ENCODE measurements at regions not wholly inside any gene's neighbourhood (a gene's known extent, or its start where the extent isn't known, plus 50 kb on each side); places are given as distances from the start of the nearest gene placed in this dataset.
"Not testable (repeated sequence)": the region's sequence is repeated elsewhere in the genome, so short reads cannot be mapped to it uniquely, and the experiment has no call there.

DNA sequence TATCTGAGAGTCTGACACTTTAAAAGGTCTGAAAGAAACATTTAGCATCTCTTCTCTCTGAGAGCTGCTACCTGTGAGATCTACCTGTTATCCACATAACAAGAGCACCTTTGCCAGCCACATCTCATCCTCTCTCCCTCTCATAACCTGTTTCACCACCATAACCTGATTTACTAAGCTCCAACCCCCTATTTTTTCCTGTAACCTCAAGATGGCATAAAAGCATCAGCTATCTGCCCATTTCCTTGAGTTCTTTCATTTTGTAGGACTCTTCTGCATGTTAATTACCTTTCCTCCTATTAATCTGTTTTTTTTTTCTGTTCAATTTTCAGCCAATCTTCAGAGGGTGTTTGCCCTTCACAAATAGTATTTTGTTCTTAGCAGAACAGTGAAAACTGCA lies 136.5 kb upstream of the KCNK1 start:
- FAIRE-seq, result no peak

- FAIRE-seq, result no peak
Measured at GRCh38 chr1:233478611-233479010, 135.3 kb upstream of the KCNK1 start.

- no peak for FAIRE-seq
Measured at GRCh38 chr1:233479110-233479890, 134.6 kb upstream of the KCNK1 start.

GRCh38 chr1:233480198-233480597 lies 133.7 kb upstream of the KCNK1 start:
- FAIRE-seq, result no peak

DNA sequence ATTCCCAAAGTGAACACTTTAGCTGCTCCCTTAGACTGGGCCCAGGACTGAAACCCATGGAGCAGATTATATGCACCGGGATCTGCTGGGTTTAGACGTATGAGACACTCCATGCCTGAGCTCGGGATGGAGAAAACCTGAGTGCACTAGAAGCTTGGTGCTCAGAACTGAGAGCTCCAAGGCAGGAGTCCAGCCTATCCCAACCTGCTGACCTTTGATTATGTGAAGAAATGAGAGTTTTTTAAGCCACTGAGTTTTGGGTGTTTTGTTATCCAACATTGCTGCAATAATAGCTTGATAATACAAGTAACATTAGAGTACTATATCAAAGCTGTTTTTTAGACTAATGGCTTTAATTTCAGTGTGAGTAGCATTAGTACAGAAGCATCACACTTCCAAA lies 131.5 kb upstream of the KCNK1 start:
- no peak for FAIRE-seq

DNA sequence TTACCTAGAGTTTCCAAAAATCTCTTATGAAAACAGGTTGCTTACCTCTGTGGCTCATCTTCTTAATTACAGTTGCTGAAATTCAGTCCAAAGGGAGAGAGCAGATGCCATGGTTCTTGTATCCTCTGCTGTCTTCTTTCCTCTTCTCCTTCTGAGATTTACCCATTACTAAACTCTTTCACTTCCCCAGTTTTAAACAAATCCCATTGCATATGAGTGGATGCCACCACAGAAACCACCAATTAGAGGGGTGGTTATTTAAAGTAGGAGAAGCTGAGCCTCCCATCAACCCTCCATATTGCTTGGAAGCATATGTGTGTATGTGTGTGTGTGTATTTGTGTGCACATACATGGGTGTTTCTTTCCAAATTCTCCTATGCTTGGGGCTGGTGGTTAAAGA lies 128.5 kb upstream of the KCNK1 start:
- FAIRE-seq, result no peak

DNA sequence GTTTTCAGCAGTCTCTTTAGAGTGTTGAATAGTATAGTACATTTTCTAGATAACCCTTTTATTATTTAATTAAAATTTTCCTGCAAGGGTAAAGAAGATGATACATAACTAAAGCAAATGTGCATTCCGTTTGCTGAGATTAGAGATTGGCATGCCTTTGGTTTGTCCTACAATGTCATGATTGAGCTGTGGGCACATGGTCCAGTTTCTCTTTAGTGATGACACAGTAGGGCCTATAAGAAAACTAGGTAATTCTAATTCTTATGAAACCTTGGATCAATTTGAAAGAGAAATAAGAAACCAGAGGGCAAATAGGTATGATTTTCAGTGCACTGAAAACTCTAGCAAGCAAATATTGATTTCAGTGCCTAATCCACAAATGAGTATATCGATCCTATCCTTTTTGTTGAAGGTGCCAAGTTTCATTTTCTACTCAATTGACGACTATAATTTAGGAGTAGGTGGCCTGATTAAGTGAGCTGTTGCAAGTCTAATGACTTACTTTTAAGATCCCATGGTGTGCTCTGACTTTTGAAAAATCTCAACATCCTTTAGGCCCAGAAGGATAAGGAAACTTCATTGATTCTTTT lies 128.0 kb upstream of the KCNK1 start:
- FAIRE-seq, result no peak

DNA sequence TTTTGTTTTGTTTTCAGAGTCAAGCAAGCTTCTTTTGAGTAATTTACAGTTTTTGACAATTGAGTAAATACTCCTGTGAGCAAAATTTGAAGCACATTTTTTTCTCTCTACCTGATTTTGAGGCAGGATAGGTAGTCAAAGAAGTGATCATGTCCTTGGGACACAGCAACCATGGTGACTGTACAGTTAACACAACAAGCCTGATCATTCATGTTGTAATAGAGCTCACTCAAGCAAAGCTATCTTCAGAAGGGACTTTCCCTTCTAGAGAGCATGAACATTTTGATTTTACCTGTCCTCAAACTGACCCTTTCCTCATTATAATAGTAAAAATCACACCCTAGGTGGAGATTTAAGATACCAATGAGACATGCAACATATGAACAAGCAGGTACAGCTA lies 126.5 kb upstream of the KCNK1 start:
- no peak for FAIRE-seq

DNA sequence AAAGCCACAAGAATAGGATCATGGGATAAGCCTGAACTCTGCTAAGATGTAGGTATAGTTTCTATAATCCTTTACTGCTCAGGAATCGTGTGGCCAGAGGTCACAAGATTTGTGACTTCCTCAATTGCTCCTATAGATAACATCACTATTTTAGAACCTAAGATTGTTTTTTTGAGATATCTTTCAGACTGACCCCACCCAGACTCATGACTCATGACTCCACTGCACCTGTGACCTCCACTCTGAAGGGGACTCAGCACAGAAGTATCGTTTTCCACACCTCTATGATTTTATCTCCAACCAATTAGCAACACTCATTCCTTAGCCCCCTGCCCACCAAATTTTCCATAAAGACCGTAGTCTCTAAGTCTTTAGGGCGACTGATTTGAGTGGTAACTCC lies 124.5 kb upstream of the KCNK1 start:
- FAIRE-seq, result no peak

DNA sequence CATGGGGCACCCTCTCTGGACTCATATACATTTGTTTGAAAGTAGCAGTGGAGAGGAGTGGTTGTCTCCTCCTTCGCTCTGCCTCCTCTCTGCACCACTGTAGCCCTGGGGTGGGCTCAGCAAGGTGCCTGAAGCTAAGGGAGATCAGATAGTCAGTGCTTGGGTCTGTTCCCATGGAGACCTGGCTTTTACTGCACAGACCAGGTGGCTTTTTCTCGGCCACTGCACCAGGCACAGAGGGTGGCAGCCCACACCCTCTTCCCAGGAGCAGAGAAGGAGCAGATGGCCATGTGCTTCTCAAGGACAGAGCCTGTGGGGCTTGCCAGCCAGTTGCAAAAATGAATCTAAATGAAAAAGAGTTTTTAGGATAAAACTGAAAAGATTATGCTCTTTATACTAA lies 123.4 kb upstream of the KCNK1 start:
- FAIRE-seq, result no peak

DNA sequence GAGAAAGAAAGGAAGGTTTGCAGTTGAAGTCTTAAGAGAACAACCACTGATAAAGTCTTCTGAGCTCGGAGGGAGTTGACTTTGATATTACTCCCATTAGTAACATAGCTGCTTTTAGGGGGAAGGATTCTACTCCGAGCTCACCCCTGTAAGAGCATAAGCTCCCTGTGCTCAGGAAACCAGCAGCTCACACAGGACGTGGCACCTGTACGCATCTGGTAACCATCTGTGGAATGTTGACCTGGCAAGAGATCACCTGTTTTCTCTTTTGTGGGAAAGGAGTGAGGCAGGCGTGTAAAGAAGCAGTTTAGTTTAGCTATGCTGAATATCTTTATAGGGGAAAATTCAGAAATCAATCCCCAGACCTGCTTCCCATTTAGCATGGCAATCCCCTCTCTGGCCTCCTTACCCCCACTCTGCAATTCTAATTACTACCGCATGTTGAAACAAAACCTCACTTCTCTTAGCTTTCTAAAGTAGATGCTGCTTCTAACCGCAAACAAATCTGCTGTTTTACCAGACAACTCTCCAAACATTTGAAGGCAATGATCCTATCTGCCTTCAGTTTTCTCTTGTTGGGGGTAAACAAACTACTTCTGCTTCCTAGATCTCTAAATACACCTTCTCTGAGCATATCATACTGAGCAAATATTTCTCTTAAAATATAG lies 121.8 kb upstream of the KCNK1 start:
- no peak for FAIRE-seq

GRCh38 chr1:233496993-233497392 lies 116.9 kb upstream of the KCNK1 start:
- FAIRE-seq, result no peak

DNA sequence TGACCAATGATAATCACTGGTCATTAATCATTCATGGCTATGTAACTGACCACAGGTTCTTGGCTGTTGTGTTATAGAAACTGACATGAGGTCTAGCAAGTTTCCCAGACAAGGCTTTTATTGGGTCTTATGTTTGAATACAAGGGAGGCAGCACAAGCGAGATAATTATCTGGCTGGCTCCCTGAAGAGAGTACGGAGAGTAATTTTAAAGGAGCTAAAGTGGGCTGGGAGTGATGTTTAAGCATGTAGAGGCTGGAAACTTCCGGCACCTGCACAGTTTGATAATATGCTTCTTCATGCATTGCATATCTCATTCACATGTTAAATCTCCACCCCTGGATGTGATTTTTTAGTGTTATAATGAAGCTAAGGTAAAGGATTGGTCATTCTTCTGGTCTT lies 116.2 kb upstream of the KCNK1 start:
- no peak for FAIRE-seq

- no peak for FAIRE-seq
Measured at GRCh38 chr1:233500106-233500505, 113.8 kb upstream of the KCNK1 start.

DNA sequence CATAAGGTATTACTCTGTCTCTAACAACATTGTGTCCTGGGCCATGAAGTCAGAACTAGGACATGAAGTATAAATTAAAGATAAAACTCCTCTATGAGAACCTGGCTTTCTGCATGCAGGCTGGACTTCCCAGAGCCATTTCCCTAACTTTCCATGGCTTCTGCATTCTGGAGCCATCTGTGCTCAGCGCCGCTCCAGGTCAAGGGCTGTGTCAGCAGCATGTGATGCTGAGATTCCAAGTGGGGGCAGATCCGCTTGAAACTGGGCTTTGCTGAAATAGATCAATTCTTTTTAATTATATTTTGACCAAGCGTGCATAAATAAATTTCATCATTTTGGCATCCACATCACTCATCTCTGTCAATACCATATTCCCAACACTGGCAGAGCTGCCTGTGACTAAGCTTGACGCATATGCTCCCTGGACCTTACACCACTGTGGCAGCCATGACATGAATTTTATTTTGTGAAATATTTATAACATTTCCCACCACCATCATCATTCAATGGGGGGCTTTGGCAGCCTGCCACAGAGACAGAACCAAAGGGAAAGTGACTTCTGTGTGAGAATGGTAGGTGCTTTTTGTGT lies 110.4 kb upstream of the KCNK1 start:
- FAIRE-seq, result no peak

- FAIRE-seq, result no peak
Measured at GRCh38 chr1:233505130-233505529, 108.8 kb upstream of the KCNK1 start.

GRCh38 chr1:233505889-233506288 lies 108.0 kb upstream of the KCNK1 start:
- not testable (repeated sequence) for FAIRE-seq

- FAIRE-seq, result no peak
Measured at GRCh38 chr1:233509526-233509925, 104.4 kb upstream of the KCNK1 start.

GRCh38 chr1:233512538-233512937 lies 101.4 kb upstream of the KCNK1 start:
- FAIRE-seq, result no peak

- no peak for FAIRE-seq
Measured at GRCh38 chr1:233513431-233513830, 100.5 kb upstream of the KCNK1 start.

DNA sequence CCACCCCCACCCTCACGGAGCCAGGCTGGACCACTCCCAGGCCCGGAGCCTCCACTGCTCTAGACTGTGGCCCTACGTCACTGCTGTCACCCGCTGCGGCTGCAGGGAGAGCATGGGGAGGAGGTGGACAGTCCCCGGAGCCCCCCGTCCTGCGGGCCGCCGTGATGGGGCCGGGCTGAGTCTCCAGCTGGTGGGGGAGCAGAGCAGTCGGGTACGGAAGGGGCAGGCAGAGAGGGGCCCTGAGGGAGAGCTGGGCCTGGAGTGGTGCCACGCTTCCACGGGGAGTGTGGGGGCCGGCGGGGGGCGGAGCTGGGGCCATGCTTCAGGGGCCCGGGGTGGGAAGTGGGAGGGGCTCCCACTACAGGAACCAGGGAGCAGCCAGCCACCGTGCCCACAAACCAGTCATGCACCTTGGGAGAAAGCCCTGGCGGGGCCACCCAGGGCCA lies 98.9 kb upstream of the KCNK1 start:
- FAIRE-seq, result no peak

- no peak for FAIRE-seq
Measured at GRCh38 chr1:233516732-233517131, 97.2 kb upstream of the KCNK1 start.

GRCh38 chr1:233518344-233518743 lies 95.6 kb upstream of the KCNK1 start:
- no peak for FAIRE-seq
